IMR-90 (cell line): ENCODE measurements at regions not wholly inside any gene's neighbourhood (a gene's known extent, or its start where the extent isn't known, plus 50 kb on each side); places are given as distances from the start of the nearest gene placed in this dataset.

Experiments
- ELK1 ChIP-seq: fragments of 150-350 bp; IDR thresholded peaks from 2 replicates; pipeline ENCODE4 v1.6.1; 2016; ENCODE audit warnings: low read depth, mild to moderate bottlenecking, low read length, moderate library complexity, borderline replicate concordance
- FOS ChIP-seq: fragments of 150-350 bp; IDR thresholded peaks from 2 replicates; pipeline ENCODE4 v1.6.1; 2016; ENCODE audit warnings: low read depth, low read length
- NFE2L2 ChIP-seq: fragments of 150-350 bp; IDR thresholded peaks from 2 replicates; pipeline ENCODE4 v1.6.1; 2016; ENCODE audit warnings: low read depth, mild to moderate bottlenecking, low read length
- RAD21 ChIP-seq: IDR thresholded peaks from 2 replicates; pipeline ENCODE4 v1.6.1; 2012; ENCODE audit warnings: low read length, improper control_type of control experiment
- TF ChIP-seq, protein P1 (sequence below): fragments of 150-350 bp; IDR thresholded peaks from 2 replicates; pipeline ENCODE4 v1.6.1; 2017; ENCODE audit warnings: mild to moderate bottlenecking, antibody characterized with exemption, low read length, low read depth
- TF ChIP-seq, protein P2 (sequence below): conservative IDR thresholded peaks from 2 replicates; pipeline ENCODE4 v1.5.1; 2012; ENCODE audit warnings: mild to moderate bottlenecking, low read depth, low read length, improper control_type of control experiment

- TF ChIP-seq, protein P1, sequence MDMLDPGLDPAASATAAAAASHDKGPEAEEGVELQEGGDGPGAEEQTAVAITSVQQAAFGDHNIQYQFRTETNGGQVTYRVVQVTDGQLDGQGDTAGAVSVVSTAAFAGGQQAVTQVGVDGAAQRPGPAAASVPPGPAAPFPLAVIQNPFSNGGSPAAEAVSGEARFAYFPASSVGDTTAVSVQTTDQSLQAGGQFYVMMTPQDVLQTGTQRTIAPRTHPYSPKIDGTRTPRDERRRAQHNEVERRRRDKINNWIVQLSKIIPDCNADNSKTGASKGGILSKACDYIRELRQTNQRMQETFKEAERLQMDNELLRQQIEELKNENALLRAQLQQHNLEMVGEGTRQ: no peak
- TF ChIP-seq, protein P2, sequence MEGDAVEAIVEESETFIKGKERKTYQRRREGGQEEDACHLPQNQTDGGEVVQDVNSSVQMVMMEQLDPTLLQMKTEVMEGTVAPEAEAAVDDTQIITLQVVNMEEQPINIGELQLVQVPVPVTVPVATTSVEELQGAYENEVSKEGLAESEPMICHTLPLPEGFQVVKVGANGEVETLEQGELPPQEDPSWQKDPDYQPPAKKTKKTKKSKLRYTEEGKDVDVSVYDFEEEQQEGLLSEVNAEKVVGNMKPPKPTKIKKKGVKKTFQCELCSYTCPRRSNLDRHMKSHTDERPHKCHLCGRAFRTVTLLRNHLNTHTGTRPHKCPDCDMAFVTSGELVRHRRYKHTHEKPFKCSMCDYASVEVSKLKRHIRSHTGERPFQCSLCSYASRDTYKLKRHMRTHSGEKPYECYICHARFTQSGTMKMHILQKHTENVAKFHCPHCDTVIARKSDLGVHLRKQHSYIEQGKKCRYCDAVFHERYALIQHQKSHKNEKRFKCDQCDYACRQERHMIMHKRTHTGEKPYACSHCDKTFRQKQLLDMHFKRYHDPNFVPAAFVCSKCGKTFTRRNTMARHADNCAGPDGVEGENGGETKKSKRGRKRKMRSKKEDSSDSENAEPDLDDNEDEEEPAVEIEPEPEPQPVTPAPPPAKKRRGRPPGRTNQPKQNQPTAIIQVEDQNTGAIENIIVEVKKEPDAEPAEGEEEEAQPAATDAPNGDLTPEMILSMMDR: no peak
- no peak for TF ChIP-seq FOS
- no peak for TF ChIP-seq NFE2L2
- no peak for TF ChIP-seq RAD21
- TF ChIP-seq ELK1: no peak
Observed at GRCh38 chr2:203803053-203803429, 64.5 kb upstream of the CTLA4 start.
